K562 (cell line): ENCODE measurements at regions not wholly inside any gene's neighbourhood (a gene's known extent, or its start where the extent isn't known, plus 50 kb on each side); places are given as distances from the start of the nearest gene placed in this dataset.

ENCODE experiments used
- ATAC-seq: fragments of 200-7000 bp; cut with Tn5 transposase; 3 replicates; pipeline ENCODE4 v1.9.1; 2020; ENCODE audit warnings: moderate library complexity
- BruUV-seq: library from RNA; stranded (reverse); fragments of 400-500 nt; replicated peaks from 2 replicates; lab custom pipeline; 2021; lab: Mats Ljungman, UMichigan
- CTCF ChIA-PET: fragments of 300-600 bp; formaldehyde crosslinking; extraction: SDS; loops from one replicate; lab custom pipeline; 2021; ENCODE audit warnings: low intra/inter-chr PET ratio; lab: Yijun Ruan, JAX
- POLR2A ChIA-PET: fragments of 300-600, 350-650 bp; sonication (Branson Sonifier 250); formaldehyde crosslinking; extraction: SDS; loops from one replicate; lab custom pipeline; 2021; ENCODE audit warnings: antibody characterized with exemption, inconsistent platforms; lab: Yijun Ruan, JAX
- DNase-seq, 4 experiments: peaks; one replicate each; pipeline versions ENCODE4 v3.0.0 to v3.0.0-alpha.2; 2011 to 2018; ENCODE audit warnings: low spot score in 3 of 4, mixed read lengths in 3 of 4; ENCODE audit errors: extremely low read depth in 1 of 4
- FAIRE-seq: peaks from 2 replicates; lab custom pipeline; 2011; peaks lifted over from hg19 to GRCh38; lab: Jason Lieb, UNC
- H2AFZ ChIP-seq: 2 replicates; pipeline ENCODE4 v1.6.0; 2011; ENCODE audit warnings: low read depth, low read length, control low read depth, inconsistent platforms
- H3K27ac ChIP-seq: fragments of 200-600 bp; 3 replicates; pipeline ENCODE4 v1.8.0; 2011; ENCODE audit warnings: low read depth, mild to moderate bottlenecking, control low read depth, inconsistent platforms, low read length, moderate library complexity, mixed read lengths; ENCODE audit errors: extremely low read depth
- H3K27me3 ChIP-seq, 2 experiments: fragments of 300-600 bp in 1 of 2; 2 replicates in 1 of 2; 3 replicates in 1 of 2; pipeline versions ENCODE4 v1.6.0 to v1.8.0; 2011; ENCODE audit warnings: inconsistent platforms in 2 of 2, low read length in 2 of 2, mild to moderate bottlenecking in 1 of 2, mixed read lengths in 1 of 2, moderate library complexity in 1 of 2; ENCODE audit not compliant: control insufficient read depth in 2 of 2, insufficient read depth in 2 of 2
- H3K36me3 ChIP-seq: fragments of 300-600 bp; 3 replicates; pipeline ENCODE4 v1.8.0; 2011; ENCODE audit warnings: mild to moderate bottlenecking, low read length, inconsistent platforms; ENCODE audit not compliant: control insufficient read depth, insufficient read depth
- H3K4me1 ChIP-seq, 2 experiments: fragments of 200-600 bp in 1 of 2; replicated peaks in 1 of 2; 2 replicates in 1 of 2; 3 replicates in 1 of 2; pipeline versions ENCODE4 v1.5.1 to v1.8.0; 2011; ENCODE audit warnings: inconsistent platforms in 2 of 2, low read length in 2 of 2, mild to moderate bottlenecking in 1 of 2, mixed read lengths in 1 of 2, moderate library complexity in 1 of 2; ENCODE audit not compliant: control insufficient read depth in 2 of 2, insufficient read depth in 2 of 2
- H3K4me2 ChIP-seq: 2 replicates; pipeline ENCODE4 v1.6.1; 2011; ENCODE audit warnings: low read length, control low read depth, inconsistent platforms, mixed read lengths; ENCODE audit not compliant: insufficient read depth
- H3K4me3 ChIP-seq: fragments of 200-600 bp; sonication (generic), shearing (Covaris generic); 2 replicates; pipeline ENCODE4 v1.5.1; 2016; ENCODE audit warnings: control low read depth, inconsistent platforms
- H3K79me2 ChIP-seq: fragments of 200-600 bp; 3 replicates; pipeline ENCODE4 v1.8.0; 2011; ENCODE audit warnings: low read length, inconsistent platforms; ENCODE audit not compliant: control insufficient read depth, insufficient read depth
- H3K9ac ChIP-seq, 2 experiments: 2 replicates each; pipeline versions ENCODE4 v1.6.0 to v1.6.1; 2011; ENCODE audit warnings: low read depth in 2 of 2, low read length in 2 of 2, control low read depth in 1 of 2, inconsistent platforms in 1 of 2, mild to moderate bottlenecking in 1 of 2, mixed read lengths in 1 of 2; ENCODE audit not compliant: insufficient read depth in 1 of 2
- H3K9me1 ChIP-seq: one replicate; pipeline ENCODE4 v1.6.0; 2011; ENCODE audit warnings: inconsistent platforms, mild to moderate bottlenecking, low read length, moderate library complexity; ENCODE audit not compliant: control insufficient read depth, insufficient read depth
- H3K9me3 ChIP-seq: replicated peaks from 2 replicates; pipeline ENCODE4 v1.5.1; 2011; ENCODE audit warnings: low read depth, low read length, inconsistent platforms; ENCODE audit not compliant: control insufficient read depth, insufficient read depth
- H4K20me1 ChIP-seq: replicated peaks from 2 replicates; pipeline ENCODE4 v1.6.1; 2011; ENCODE audit warnings: low read length, inconsistent platforms, mixed read lengths; ENCODE audit not compliant: control insufficient read depth, insufficient read depth
- BCOR ChIP-seq: fragments of 450-650 bp; IDR thresholded peaks from 2 replicates; pipeline ENCODE4 v1.6.1; 2016
- CHCHD3 ChIP-seq: fragments of 250-450 bp; sonication (Bioruptor Pico); IDR thresholded peaks from 2 replicates; pipeline ENCODE4 v2.1.2; 2022; ENCODE audit warnings: mild to moderate bottlenecking
- EHMT2 ChIP-seq: fragments of 450-650 bp; IDR thresholded peaks from 2 replicates; pipeline ENCODE4 v1.6.1; 2018; ENCODE audit warnings: antibody characterized with exemption
- GTF2E2 ChIP-seq: fragments of 200-800 bp; sonication (Bioruptor generic); IDR thresholded peaks from 2 replicates; pipeline ENCODE4 v1.6.1; 2016; ENCODE audit warnings: missing genetic modification characterization, missing compliant biosample characterization
- NFIC ChIP-seq: fragments of 450-650 bp; IDR thresholded peaks from 2 replicates; pipeline ENCODE4 v1.6.1; 2017; ENCODE audit warnings: mild to moderate bottlenecking, inconsistent platforms
- ZBTB43 ChIP-seq: sonication (generic); formaldehyde crosslinking; IDR thresholded peaks from 2 replicates; pipeline ENCODE4 v1.8.0; 2023; ENCODE audit warnings: mild to moderate bottlenecking, missing genetic modification reagents
- ZNF197 ChIP-seq: fragments of 200-800 bp; sonication (Bioruptor generic); IDR thresholded peaks from 2 replicates; pipeline ENCODE4 v1.6.1; 2016; ENCODE audit warnings: low read depth, missing genetic modification characterization, missing compliant biosample characterization
- ZNF212 ChIP-seq: fragments of 450-650 bp; formaldehyde crosslinking; IDR thresholded peaks from 2 replicates; pipeline ENCODE4 v1.4.0; 2020; ENCODE audit warnings: mild to moderate bottlenecking
- ZNF445 ChIP-seq: fragments of 250-450 bp; sonication (Bioruptor Pico); IDR thresholded peaks from 2 replicates; pipeline ENCODE4 v1.4.0; 2020; ENCODE audit warnings: low read depth, mild to moderate bottlenecking, moderate library complexity
- ZNF583 ChIP-seq: fragments of 250-450 bp; sonication (Bioruptor Pico); IDR thresholded peaks from 2 replicates; pipeline ENCODE4 v1.4.0; 2020
- WGBS: fragments of 100-300 bp; shearing (Covaris generic); methylation state at CpG from one replicate; pipeline ENCODE4 v1.1.6; 2016; ENCODE audit warnings: low coverage, mixed read lengths; ENCODE audit not compliant: insufficient coverage; ENCODE audit errors: missing lambda C conversion rate; 5-methylcytosine and 5-hydroxymethylcytosine counted together
- in situ Hi-C: fragments of 300-500 bp; cut with MboI; formaldehyde crosslinking; loops from 4 replicates; pipeline ENCODE4 v1.15.0; 2018; ENCODE audit warnings: inconsistent platforms, mixed read lengths
- intact Hi-C: fragments of 100-400 bp; cut with micrococcal nuclease; formaldehyde crosslinking; loops from 2 replicates; pipeline ENCODE4 v1.14.2; 2022

GRCh38 chrX:13518126-13518525 is 51.3 kb upstream of the EGFL6 start:
- no peaks in the 10 kb centered on the region for H3K9me3 ChIP-seq
- POLR2A ChIA-PET: no interaction called here
- H4K20me1 ChIP-seq: no peaks in the 10 kb centered on the region
- DNase-seq (no peak), ATAC-seq (no peak), FAIRE-seq (no peak)
- H2AFZ ChIP-seq: no peak overlapping the region
- intact Hi-C loops (no loop called here), in situ Hi-C loops (loop anchor here (5.0 kb wide), 2 partner anchors 119 to 514 kb away; no protein-coding TSS in a partner anchor)
- H3K27ac ChIP-seq: no peak overlapping the region
- H3K9me1 ChIP-seq: no peaks in the 10 kb centered on the region
- BruUV-seq: no TSS peak
- H3K36me3 ChIP-seq: no peaks in the 10 kb centered on the region
- no peaks in the 10 kb centered on the region for H3K27me3 ChIP-seq
- 8% methylated on average over 6 of the region's 6 CpGs for WGBS
- no peak overlapping the region for H3K4me3 ChIP-seq
- H3K9ac ChIP-seq: no peak overlapping the region
- H3K4me2 ChIP-seq: no peak overlapping the region
- CTCF ChIA-PET: no interaction called here
- H3K79me2 ChIP-seq: no peaks in the 10 kb centered on the region
- TF ChIP-seq ZNF445 (CRISPR knock-in tag) (no peak), ZNF197 (CRISPR knock-in tag) (no peak), CHCHD3 (no peak), NFIC (no peak), GTF2E2 (tag) (no peak), ZBTB43 (no peak), BCOR (no peak), EHMT2 (no peak), ZNF212 (CRISPR knock-in tag) (no peak), ZNF583 (CRISPR knock-in tag) (no peak)
- H3K4me1 ChIP-seq: no peaks in the 10 kb centered on the region
